Fibroblast of pulmonary artery (primary cell): ENCODE measurements at regions not wholly inside any gene's neighbourhood (a gene's known extent, or its start where the extent isn't known, plus 50 kb on each side); places are given as distances from the start of the nearest gene placed in this dataset.

Experiments used
- DNase-seq: peaks from one replicate; pipeline ENCODE4 v3.0.0-alpha.2; 2010; ENCODE audit warnings: low read depth
- H3K4me3 ChIP-seq: replicated peaks from 2 replicates; pipeline ENCODE4 v1.5.1; 2011; ENCODE audit warnings: low read depth, mild to moderate bottlenecking, control low read depth, low read length, moderate library complexity
- CTCF ChIP-seq: IDR thresholded peaks from 2 replicates; pipeline ENCODE4 v1.5.1; 2011; ENCODE audit warnings: mild to moderate bottlenecking, control low read depth, low read length, inconsistent platforms; ENCODE audit errors: missing control alignments

GRCh38 chr5:4627929-4628328 is 512.2 kb upstream of the ADAMTS16 start:
- H3K4me3 ChIP-seq, result no peak overlapping the region
- no peak for DNase-seq
- no peak for TF ChIP-seq CTCF

GRCh38 chr5:4628645-4629385 is 511.3 kb upstream of the ADAMTS16 start:
- no peak for DNase-seq
- no peak for TF ChIP-seq CTCF
- no peak overlapping the region for H3K4me3 ChIP-seq

- H3K4me3 ChIP-seq, result no peak overlapping the region
- no peak for DNase-seq
- no peak for TF ChIP-seq CTCF
Observed at GRCh38 chr5:4630031-4630430, 510.1 kb upstream of the ADAMTS16 start.

GRCh38 chr5:4634342-4634741 is 505.8 kb upstream of the ADAMTS16 start:
- H3K4me3 ChIP-seq, result no peak overlapping the region
- no peak for DNase-seq
- no peak for TF ChIP-seq CTCF

GRCh38 chr5:4636378-4636777 is 503.8 kb upstream of the ADAMTS16 start:
- TF ChIP-seq CTCF, result no peak
- DNase-seq, result no peak
- H3K4me3 ChIP-seq, result no peak overlapping the region

- TF ChIP-seq CTCF, result no peak
- no peak for DNase-seq
- H3K4me3 ChIP-seq, result no peak overlapping the region
Observed at GRCh38 chr5:4639946-4640345, 500.2 kb upstream of the ADAMTS16 start.

GRCh38 chr5:4640795-4641194 is 499.3 kb upstream of the ADAMTS16 start:
- no peak for TF ChIP-seq CTCF
- H3K4me3 ChIP-seq, result no peak overlapping the region
- peak; percentile 3 for DNase-seq
